Gastroesophageal sphincter (tissue), 4 donors: ENCODE measurements at regions not wholly inside any gene's neighbourhood (a gene's known extent, or its start where the extent isn't known, plus 50 kb on each side); places are given as distances from the start of the nearest gene placed in this dataset.
"Not testable (repeated sequence)": the region's sequence is repeated elsewhere in the genome, so short reads cannot be mapped to it uniquely, and the experiment has no call there.

Source experiments
- ATAC-seq: fragments of 150-250 bp; one replicate; pipeline ENCODE4 v1.9.1; 2016; ENCODE audit warnings: mild to moderate bottlenecking, moderate library complexity
- H3K27ac ChIP-seq, 4 donors: fragments of 200-600 bp; sonication (generic) in 3 of 4; 1 replicate in 3 of 4; 2 replicates in 1 of 4; pipeline ENCODE4 v1.5.1; 2016 to 2019
- H3K27me3 ChIP-seq: fragments of 200-600 bp; sonication (generic); one replicate; pipeline ENCODE4 v1.5.1; 2019
- H3K36me3 ChIP-seq, 2 donors: fragments of 200-600 bp; sonication (generic); one replicate each; pipeline ENCODE4 v1.5.1; 2019; ENCODE audit warnings: control low read depth in 1 of 2
- H3K4me1 ChIP-seq, 3 donors: fragments of 200-600 bp; sonication (generic); 1 replicate in 2 of 3; 2 replicates in 1 of 3; pipeline ENCODE4 v1.5.1; 2016 to 2019; ENCODE audit warnings: control low read depth in 2 of 3
- H3K4me3 ChIP-seq, 2 donors: fragments of 200-600 bp; sonication (generic); one replicate each; pipeline ENCODE4 v1.5.1; 2019; ENCODE audit warnings: mild to moderate bottlenecking in 1 of 2, moderate library complexity in 1 of 2
- H3K9me3 ChIP-seq, 3 donors: fragments of 200-600 bp; sonication (generic); one replicate each; pipeline ENCODE4 v1.5.1; 2017 to 2019; ENCODE audit warnings: control low read depth in 2 of 3
- CTCF ChIP-seq, 4 experiments: fragments of 200-600 bp in 2 of 4; fragments of 450-650 bp in 2 of 4; sonication (generic) in 1 of 4; IDR thresholded peaks; one replicate each; pipeline ENCODE4 v1.5.1; 2017 to 2019; ENCODE audit warnings: antibody characterized with exemption in 4 of 4, mild to moderate bottlenecking in 2 of 4, moderate library complexity in 2 of 4
- EP300 ChIP-seq: sonication (generic); formaldehyde crosslinking; IDR thresholded peaks from one replicate; pipeline ENCODE4 v1.6.1; 2017; ENCODE audit warnings: antibody characterized with exemption, mild to moderate bottlenecking
- POLR2A ChIP-seq, 2 donors: fragments of 450-650 bp; IDR thresholded peaks; one replicate each; pipeline ENCODE4 v1.6.1; 2017; ENCODE audit warnings: antibody characterized with exemption in 2 of 2, mild to moderate bottlenecking in 2 of 2, moderate library complexity in 1 of 2
- POLR2AphosphoS5 ChIP-seq: sonication (generic); formaldehyde crosslinking; IDR thresholded peaks from one replicate; pipeline ENCODE4 v1.6.1; 2017; ENCODE audit warnings: antibody characterized with exemption
- WGBS, 2 donors: methylation state at CpG; one replicate each; pipeline ENCODE4 v1.1.5; 2018; ENCODE audit warnings: low coverage in 1 of 2; 5-methylcytosine and 5-hydroxymethylcytosine counted together

- Histone ChIP-seq H3K36me3 (peaks cover 0 to 87% of the 10 kb centered on the region in 2 donors), H3K4me1 (no peaks in the 10 kb centered on the region), H3K4me3 (no peak overlapping the region), H3K9me3 (no peaks in the 10 kb centered on the region), H3K27ac (no peak overlapping the region), H3K27me3 (no peaks in the 10 kb centered on the region)
- TF ChIP-seq EP300 (no peak), POLR2A (IDR thresholded peaks at IDR 0.05) (no peak), POLR2AphosphoS5 (no peak), CTCF (IDR thresholded peaks at IDR 0.05) (no peak)
- no peak for ATAC-seq
- 78 to 100% methylated on average over 2 to 4 of the region's 4 CpGs for WGBS, 2 donors
These were observed 106.9 kb upstream of the ZNF746 start for GRCh38 chr7:149604521-149604920.

GRCh38 chr7:149600669-149601330 lies 103.2 kb upstream of the ZNF746 start:
- not testable (repeated sequence) for H3K9me3 ChIP-seq, H3K4me3 ChIP-seq, H3K4me1 ChIP-seq, H3K27ac ChIP-seq, H3K27me3 ChIP-seq, ATAC-seq
- peaks cover 0 to 90% of the 10 kb centered on the region in 2 donors for H3K36me3 ChIP-seq
- WGBS, 2 donors, result 82 to 85% methylated on average over 16 to 18 of the region's 21 CpGs

- no peaks in the 10 kb centered on the region for H3K27me3 ChIP-seq
- no peak overlapping the region for H3K27ac ChIP-seq
- no peak overlapping the region for H3K4me3 ChIP-seq
- TF ChIP-seq EP300, result no peak
- no peak for TF ChIP-seq CTCF (IDR thresholded peaks at IDR 0.05)
- TF ChIP-seq POLR2AphosphoS5, result no peak
- TF ChIP-seq POLR2A (IDR thresholded peaks at IDR 0.05), result no peak
- no peaks in the 10 kb centered on the region for H3K9me3 ChIP-seq
- peaks cover 0 to 92% of the 10 kb centered on the region in 2 donors for H3K36me3 ChIP-seq
- ATAC-seq, result no peak
- H3K4me1 ChIP-seq, result no peaks in the 10 kb centered on the region
- 80 to 88% methylated on average over 4 to 7 of the region's 7 CpGs for WGBS, 2 donors
These were observed 102.1 kb upstream of the ZNF746 start for GRCh38 chr7:149599636-149600206.

GRCh38 chr7:149598721-149599308 lies 101.2 kb upstream of the ZNF746 start:
- no peak overlapping the region for H3K27ac ChIP-seq
- no peak for ATAC-seq
- no peak for TF ChIP-seq POLR2A (IDR thresholded peaks at IDR 0.05)
- no peaks in the 10 kb centered on the region for H3K4me1 ChIP-seq
- WGBS, 2 donors, result 71 to 80% methylated on average over 1 of the region's 1 CpG
- no peaks in the 10 kb centered on the region for H3K9me3 ChIP-seq
- no peaks in the 10 kb centered on the region for H3K27me3 ChIP-seq
- H3K36me3 ChIP-seq, result peaks cover 0 to 87% of the 10 kb centered on the region in 2 donors
- no peak overlapping the region for H3K4me3 ChIP-seq

GRCh38 chr7:149597789-149598188 lies 100.2 kb upstream of the ZNF746 start:
- H3K4me3 ChIP-seq, H3K9me3 ChIP-seq, H3K27me3 ChIP-seq, H3K27ac ChIP-seq, H3K4me1 ChIP-seq, ATAC-seq: not testable (repeated sequence)
- H3K36me3 ChIP-seq, result peaks cover 0 to 85% of the 10 kb centered on the region in 2 donors
- WGBS, 2 donors, result 94 to 100% methylated on average over 2 of the region's 2 CpGs

- Histone ChIP-seq H3K4me1 (no peaks in the 10 kb centered on the region), H3K36me3 (peaks cover 0 to 83% of the 10 kb centered on the region in 2 donors), H3K27me3 (no peaks in the 10 kb centered on the region), H3K9me3 (no peaks in the 10 kb centered on the region), H3K27ac (no peak overlapping the region), H3K4me3 (no peak overlapping the region)
- 90% methylated on average over 2 of the region's 2 CpGs; no CpG with 5 or more reads in 1 of the 2 donors for WGBS, 2 donors
- ATAC-seq, result no peak
- TF ChIP-seq POLR2A (IDR thresholded peaks at IDR 0.05) (no peak), EP300 (no peak), POLR2AphosphoS5 (no peak)
These were observed 97.9 kb upstream of the ZNF746 start for GRCh38 chr7:149595541-149595940.

GRCh38 chr7:149595078-149595477 lies 97.5 kb upstream of the ZNF746 start:
- TF ChIP-seq EP300 (no peak), POLR2AphosphoS5 (no peak), POLR2A (IDR thresholded peaks at IDR 0.05) (no peak), CTCF (IDR thresholded peaks at IDR 0.05) (no peak)
- no peaks in the 10 kb centered on the region for H3K27me3 ChIP-seq
- peaks cover 0 to 86% of the 10 kb centered on the region in 2 donors for H3K36me3 ChIP-seq
- H3K9me3 ChIP-seq, result no peaks in the 10 kb centered on the region
- no peak for ATAC-seq
- H3K27ac ChIP-seq, result no peak overlapping the region
- H3K4me3 ChIP-seq, result no peak overlapping the region
- no peaks in the 10 kb centered on the region for H3K4me1 ChIP-seq
- 98 to 100% methylated on average over 1 to 4 of the region's 4 CpGs for WGBS, 2 donors
